ENCODE measurements at regions not wholly inside any gene's neighbourhood (a gene's known extent, or its start where the extent isn't known, plus 50 kb on each side); places are given as distances from the start of the nearest gene placed in this dataset.
A peak's percentile ranks its signal among the peaks of the same experiment; 100 is the strongest.

DNA sequence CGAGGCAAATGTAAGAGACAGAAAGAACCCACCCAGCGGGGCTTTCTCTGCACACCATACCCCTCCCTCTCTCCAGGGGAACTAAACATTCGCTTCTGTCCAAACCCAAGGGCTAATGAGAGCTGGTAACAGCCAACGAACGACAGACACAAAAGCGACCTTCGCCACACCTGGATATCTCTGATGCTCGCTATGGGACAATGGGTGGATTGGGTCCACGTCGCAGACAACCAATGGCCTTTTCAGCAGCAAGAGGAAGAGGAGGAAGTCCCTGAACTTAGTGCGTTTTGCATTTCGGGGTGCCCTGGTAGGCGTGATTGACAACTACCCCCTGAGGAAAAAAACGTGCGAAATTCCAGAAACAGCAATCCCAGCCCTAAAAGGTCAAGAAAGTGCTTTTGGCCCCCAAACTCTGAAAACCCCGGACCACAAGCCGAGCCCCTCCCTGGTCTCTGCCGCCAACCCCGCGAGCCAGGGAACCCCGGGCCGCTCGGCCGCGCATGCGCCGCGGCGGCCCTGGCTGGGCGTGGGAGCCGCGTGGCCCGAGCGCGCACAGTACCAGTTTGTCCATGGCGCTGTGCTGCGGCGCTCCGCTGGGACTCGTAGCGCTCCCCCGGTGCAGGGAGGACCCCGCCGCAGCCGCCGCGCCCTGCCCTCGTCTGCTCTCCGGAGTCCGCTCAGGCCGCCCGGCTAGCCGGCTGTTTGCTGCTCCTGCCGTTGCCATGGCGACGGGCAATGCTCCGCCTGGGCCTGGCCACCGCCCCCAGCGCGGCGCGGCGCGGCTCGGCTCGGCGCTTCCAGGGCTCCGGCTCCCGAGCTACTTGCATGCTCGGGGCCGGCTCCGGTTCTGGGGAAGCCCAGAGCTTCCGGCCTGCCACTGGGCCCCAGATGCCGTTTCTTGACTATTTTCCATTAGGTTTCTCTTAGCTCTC, 66.9 kb upstream of the DNAH5 start:
- DNase-seq, result peak; percentile 92

- no peak for DNase-seq
These were observed 65.1 kb upstream of the DNAH5 start for GRCh38 chr5:14009575-14009974.

DNA sequence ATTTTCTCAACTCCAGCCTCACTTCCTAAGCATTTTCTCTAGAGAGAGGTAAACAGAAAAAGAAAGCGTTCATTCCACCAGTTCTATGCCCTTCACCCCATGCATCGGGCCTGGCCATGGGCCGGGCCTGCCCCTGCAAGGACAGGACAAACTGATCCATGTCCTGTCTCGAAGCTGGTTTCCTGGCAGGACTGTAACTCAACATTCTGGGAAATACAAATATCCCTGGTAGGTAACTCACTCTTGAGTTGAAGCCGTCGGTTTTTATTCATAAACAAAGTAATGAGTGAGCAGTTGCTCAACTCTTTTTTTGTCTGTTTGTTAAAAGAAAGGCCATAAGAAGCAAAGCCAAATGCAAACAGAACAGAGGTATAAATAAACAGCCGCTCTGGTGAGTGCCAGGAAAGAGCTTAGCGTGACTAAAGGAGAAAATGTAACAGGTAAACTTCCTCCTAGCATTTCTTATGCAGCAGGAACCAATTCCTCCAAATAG, 64.4 kb upstream of the DNAH5 start:
- no peak for DNase-seq

DNA sequence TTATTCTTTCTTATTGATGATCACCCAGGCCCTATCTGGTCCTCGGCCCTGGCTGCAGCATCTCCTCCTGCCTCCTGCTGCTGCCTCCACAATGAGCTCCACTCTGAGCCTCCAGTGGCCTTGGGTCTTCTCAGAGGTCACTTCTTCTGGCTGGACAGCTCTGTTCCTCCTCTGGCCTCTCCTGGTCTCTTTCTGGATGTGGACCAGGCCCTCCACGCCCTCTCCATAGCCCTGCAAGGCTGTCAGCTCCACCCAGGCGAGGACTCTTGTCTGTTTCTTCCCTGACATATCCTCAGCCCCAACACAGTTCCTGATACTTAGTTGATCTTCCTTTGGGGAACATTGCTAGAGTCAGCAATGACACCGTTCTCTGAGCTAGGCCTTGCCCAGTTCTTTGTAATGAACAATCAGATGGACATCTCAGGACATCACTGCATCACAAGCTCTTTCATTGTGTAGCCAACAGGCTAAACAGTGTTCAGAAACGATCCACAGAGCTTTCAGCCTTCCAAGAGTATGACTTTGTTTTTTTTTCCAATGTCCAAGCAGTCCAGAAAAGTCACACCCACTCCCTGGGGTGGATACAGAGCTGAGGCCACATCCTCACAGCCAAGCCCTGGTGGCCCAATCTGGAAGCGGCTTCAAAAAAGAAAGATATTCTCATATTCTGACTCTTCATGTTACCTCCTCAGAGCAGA, 62.5 kb upstream of the DNAH5 start:
- DNase-seq, result peak; percentile 57

GRCh38 chr5:14004598-14005394, 60.3 kb upstream of the DNAH5 start:
- no peak for DNase-seq

DNA sequence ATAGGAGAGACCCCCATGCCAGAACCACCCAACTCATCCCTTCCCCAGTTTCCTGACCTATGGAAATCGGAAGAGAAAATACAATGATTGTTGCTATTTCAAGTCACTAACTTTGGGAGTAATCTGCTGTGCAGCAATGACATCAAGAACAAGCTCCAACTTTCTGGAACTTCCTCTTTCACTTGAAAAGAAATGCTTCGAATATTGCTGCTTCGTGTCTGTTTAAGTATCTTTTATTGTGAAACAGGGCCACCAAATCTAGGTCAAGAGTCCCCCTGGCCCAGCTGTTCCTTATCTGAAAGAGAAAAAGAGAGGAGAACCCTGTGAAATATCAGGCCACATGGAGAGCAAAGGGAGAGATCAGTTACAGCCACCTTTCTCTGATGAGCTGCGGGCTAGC, 59.4 kb upstream of the DNAH5 start:
- no peak for DNase-seq

- DNase-seq, result no peak
These were observed 59.0 kb upstream of the DNAH5 start for GRCh38 chr5:14003513-14003912.

DNA sequence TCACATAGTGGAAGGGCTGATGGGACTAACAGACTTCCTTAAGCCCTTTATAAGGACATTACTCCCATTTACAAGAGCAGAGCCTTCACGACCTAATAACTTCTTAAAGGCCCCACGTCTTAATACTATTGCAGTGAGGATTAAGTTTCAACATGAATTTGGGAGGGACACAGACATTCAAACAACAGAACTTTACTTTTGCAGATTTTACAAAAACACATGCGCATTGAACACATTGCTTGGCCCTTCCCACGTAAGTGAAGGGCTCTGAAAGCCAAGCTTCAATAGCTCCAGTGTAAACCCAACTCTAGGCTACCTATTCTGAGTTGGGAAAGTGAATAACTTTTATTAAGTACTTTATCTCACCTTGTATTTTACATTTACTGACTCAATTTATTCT, 53.8 kb upstream of the DNAH5 start:
- no peak for DNase-seq

GRCh38 chr5:13997514-13997913, 53.0 kb upstream of the DNAH5 start:
- DNase-seq, result no peak

- no peak for DNase-seq
These were observed 50.2 kb upstream of the DNAH5 start for GRCh38 chr5:13994621-13995253.

Data from right hindlimb (tissue), 1 donor.